ENCODE measurements at regions not wholly inside any gene's neighbourhood (a gene's known extent, or its start where the extent isn't known, plus 50 kb on each side); places are given as distances from the start of the nearest gene placed in this dataset.

GRCh38 chr4:183789657-183790056 is 115.5 kb upstream of the STOX2 start:
- TF ChIP-seq CTCF (IDR thresholded peaks at IDR 0.05), result no peak
- no peak for TF ChIP-seq REST (IDR thresholded peaks at IDR 0.05; ENCODE audit: insufficient read depth in 1 of 2, low read depth in 2 of 2, low read length in 1 of 2)
